ENCODE measurements at regions not wholly inside any gene's neighbourhood (a gene's known extent, or its start where the extent isn't known, plus 50 kb on each side); places are given as distances from the start of the nearest gene placed in this dataset.

- TF ChIP-seq PATZ1 (CRISPR knock-in tag; IDR thresholded peaks at IDR 0.05; ENCODE audit: borderline replicate concordance) (no peak), ZBTB17 (CRISPR knock-in tag; IDR thresholded peaks at IDR 0.05) (no peak), HNRNPLL (IDR thresholded peaks at IDR 0.05; ENCODE audit: low read depth, low read length, poor library complexity, severe bottlenecking) (no peak), GTF2B (IDR thresholded peaks at IDR 0.05; ENCODE audit: extremely low read depth, insufficient read length) (no peak), PTTG1 (tag; IDR thresholded peaks at IDR 0.05; ENCODE audit: low read depth) (no peak), TFAP4 (CRISPR knock-in tag; IDR thresholded peaks at IDR 0.05; ENCODE audit: borderline replicate concordance) (no peak), FOSL1 (tag; conservative IDR thresholded peaks at IDR 0.05) (no peak), RAD21 (CRISPR knock-in tag; conservative IDR thresholded peaks at IDR 0.05 in 1 of 2, IDR thresholded peaks at IDR 0.05 in 1 of 2) (no peak)
These were observed 294.9 kb downstream of the FOXA2 start (continued) for GRCh38 chr20:22289442-22289841.

Data from K562 (cell line).